ENCODE measurements at regions not wholly inside any gene's neighbourhood (a gene's known extent, or its start where the extent isn't known, plus 50 kb on each side); places are given as distances from the start of the nearest gene placed in this dataset.

GRCh38 chr5:57411982-57412381 is 70.6 kb downstream of the ACTBL2 start:
- Mint-ChIP-seq H3K27me3 (ENCODE audit: low read depth in 2 of 2) (peaks cover 0 to 3% of the 10 kb centered on the region in 2 donors), H3K4me1 (no peaks in the 10 kb centered on the region), H3K36me3 (no peaks in the 10 kb centered on the region), H3K27ac (no peak overlapping the region), H3K9me3 (no peaks in the 10 kb centered on the region), H3K4me3 (no peak overlapping the region)
- Histone ChIP-seq H3K9me3 (ENCODE audit: control insufficient read depth, insufficient read depth, low read length) (no peaks in the 10 kb centered on the region), H3K4me3 (ENCODE audit: low read length) (no peak overlapping the region), H3K27ac (ENCODE audit: low read length) (no peak overlapping the region), H3K4me1 (ENCODE audit: control insufficient read depth, insufficient read depth, low read length) (no peaks in the 10 kb centered on the region), H3K27me3 (ENCODE audit: control insufficient read depth, insufficient read depth, low read length) (no peaks in the 10 kb centered on the region), H3K36me3 (ENCODE audit: control insufficient read depth, insufficient read depth, low read length) (no peaks in the 10 kb centered on the region)
- DNase-seq (no peak), ATAC-seq (no peak)
- TF ChIP-seq CTCF (IDR thresholded peaks at IDR 0.05): no peak
- intact Hi-C loops (cut with micrococcal nuclease): no loop called here
- 75% methylated on average over 4 of the region's 4 CpGs for WGBS (ENCODE audit: insufficient coverage)

- DNase-seq: no peak
- Mint-ChIP-seq H3K4me3 (no peak overlapping the region), H3K4me1 (no peaks in the 10 kb centered on the region), H3K9me3 (no peaks in the 10 kb centered on the region), H3K27ac (no peak overlapping the region), H3K27me3 (ENCODE audit: low read depth in 2 of 2) (no peaks in the 10 kb centered on the region), H3K36me3 (no peaks in the 10 kb centered on the region)
- Histone ChIP-seq H3K9me3 (ENCODE audit: control insufficient read depth, insufficient read depth, low read length) (no peaks in the 10 kb centered on the region), H3K36me3 (ENCODE audit: control insufficient read depth, insufficient read depth, low read length) (no peaks in the 10 kb centered on the region), H3K4me1 (ENCODE audit: control insufficient read depth, insufficient read depth, low read length) (no peaks in the 10 kb centered on the region), H3K27ac (ENCODE audit: low read length) (no peak overlapping the region), H3K27me3 (ENCODE audit: control insufficient read depth, insufficient read depth, low read length) (no peaks in the 10 kb centered on the region), H3K4me3 (ENCODE audit: low read length) (no peak overlapping the region)
- TF ChIP-seq CTCF (IDR thresholded peaks at IDR 0.05): no peak
- 82% methylated on average over 3 of the region's 3 CpGs for WGBS (ENCODE audit: insufficient coverage)
- intact Hi-C loops (cut with micrococcal nuclease): no loop called here
- no peak for ATAC-seq
These were observed 72.0 kb downstream of the ACTBL2 start for GRCh38 chr5:57410374-57411320.

DNA sequence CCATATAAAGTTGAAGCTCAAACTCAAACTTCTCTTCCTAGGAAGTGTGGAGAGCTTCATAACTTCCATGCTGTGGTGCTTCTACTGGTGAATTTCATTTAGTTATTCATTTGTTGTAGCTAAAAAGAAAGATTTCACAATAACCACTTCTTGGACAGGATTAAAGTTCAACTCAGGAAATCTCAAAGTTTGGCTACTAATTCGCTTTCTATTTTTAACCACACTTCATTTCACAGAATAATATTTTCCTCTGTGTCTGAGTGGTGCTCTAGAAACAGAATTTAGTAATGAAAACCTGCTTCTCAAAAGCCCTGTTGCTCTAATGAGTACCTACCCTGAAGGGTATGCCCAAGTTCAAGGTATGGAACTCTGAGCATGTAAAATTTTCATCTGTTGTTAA is 73.9 kb downstream of the ACTBL2 start:
- no peak for DNase-seq
- no peak for ATAC-seq
- Mint-ChIP-seq H3K36me3 (no peaks in the 10 kb centered on the region), H3K27me3 (ENCODE audit: low read depth in 2 of 2) (peaks cover 0 to 1% of the 10 kb centered on the region in 2 donors), H3K27ac (no peak overlapping the region), H3K9me3 (peaks cover 0 to 3% of the 10 kb centered on the region in 2 donors), H3K4me3 (no peak overlapping the region), H3K4me1 (no peaks in the 10 kb centered on the region)
- intact Hi-C loops (cut with micrococcal nuclease): no loop called here
- TF ChIP-seq CTCF (IDR thresholded peaks at IDR 0.05): no peak
- H3K4me1 ChIP-seq (ENCODE audit: control insufficient read depth, insufficient read depth, low read length): no peaks in the 10 kb centered on the region
- WGBS (ENCODE audit: insufficient coverage): 40% methylated on average over 1 of the region's 1 CpG
- H3K4me3 ChIP-seq (ENCODE audit: low read length): no peak overlapping the region
- no peaks in the 10 kb centered on the region for H3K27me3 ChIP-seq (ENCODE audit: control insufficient read depth, insufficient read depth, low read length)
- H3K27ac ChIP-seq (ENCODE audit: low read length): no peak overlapping the region
- no peaks in the 10 kb centered on the region for H3K9me3 ChIP-seq (ENCODE audit: control insufficient read depth, insufficient read depth, low read length)
- no peaks in the 10 kb centered on the region for H3K36me3 ChIP-seq (ENCODE audit: control insufficient read depth, insufficient read depth, low read length)
